IMR-90 (cell line): ENCODE measurements at regions not wholly inside any gene's neighbourhood (a gene's known extent, or its start where the extent isn't known, plus 50 kb on each side); places are given as distances from the start of the nearest gene placed in this dataset.

Source experiments
- BHLHE40 ChIP-seq: fragments of 150-350 bp; IDR thresholded peaks from 2 replicates; pipeline ENCODE4 v1.6.1; 2016; ENCODE audit warnings: mild to moderate bottlenecking, low read depth, low read length
- CEBPB ChIP-seq: IDR thresholded peaks from 2 replicates; pipeline ENCODE4 v1.6.1; 2012; ENCODE audit warnings: low read depth, low read length, improper control_type of control experiment
- CHD1 ChIP-seq: IDR thresholded peaks from 2 replicates; pipeline ENCODE4 v1.6.1; 2012; ENCODE audit warnings: low read depth, low read length, improper control_type of control experiment
- FOS ChIP-seq: fragments of 150-350 bp; IDR thresholded peaks from 2 replicates; pipeline ENCODE4 v1.6.1; 2016; ENCODE audit warnings: low read depth, low read length
- MAZ ChIP-seq: IDR thresholded peaks from 2 replicates; pipeline ENCODE4 v1.6.1; 2012; ENCODE audit warnings: low read depth, mild to moderate bottlenecking, low read length, improper control_type of control experiment, moderate library complexity, borderline replicate concordance
- POLR2A ChIP-seq: IDR thresholded peaks from 2 replicates; pipeline ENCODE4 v1.6.1; 2012; ENCODE audit warnings: mild to moderate bottlenecking, low read depth, low read length
- RCOR1 ChIP-seq: IDR thresholded peaks from 2 replicates; pipeline ENCODE4 v1.6.1; 2012; ENCODE audit warnings: mild to moderate bottlenecking, low read length, improper control_type of control experiment; ENCODE audit not compliant: insufficient replicate concordance
- RFX5 ChIP-seq: IDR thresholded peaks from 2 replicates; pipeline ENCODE4 v1.8.0; 2012; ENCODE audit warnings: low read depth, mild to moderate bottlenecking, low read length, moderate library complexity
- SMC3 ChIP-seq: fragments of 150-350 bp; IDR thresholded peaks from 2 replicates; pipeline ENCODE4 v1.6.1; 2016; ENCODE audit warnings: low read depth, mild to moderate bottlenecking, antibody characterized with exemption, low read length, moderate library complexity
- TF ChIP-seq, protein P1 (sequence below): conservative IDR thresholded peaks from 2 replicates; pipeline ENCODE4 v1.5.1; 2012; ENCODE audit warnings: mild to moderate bottlenecking, low read depth, low read length, improper control_type of control experiment
- TF ChIP-seq, protein P2 (sequence below): fragments of 150-350 bp; IDR thresholded peaks from 2 replicates; pipeline ENCODE4 v1.6.1; 2017; ENCODE audit warnings: mild to moderate bottlenecking, antibody characterized with exemption, low read length, low read depth

DNA sequence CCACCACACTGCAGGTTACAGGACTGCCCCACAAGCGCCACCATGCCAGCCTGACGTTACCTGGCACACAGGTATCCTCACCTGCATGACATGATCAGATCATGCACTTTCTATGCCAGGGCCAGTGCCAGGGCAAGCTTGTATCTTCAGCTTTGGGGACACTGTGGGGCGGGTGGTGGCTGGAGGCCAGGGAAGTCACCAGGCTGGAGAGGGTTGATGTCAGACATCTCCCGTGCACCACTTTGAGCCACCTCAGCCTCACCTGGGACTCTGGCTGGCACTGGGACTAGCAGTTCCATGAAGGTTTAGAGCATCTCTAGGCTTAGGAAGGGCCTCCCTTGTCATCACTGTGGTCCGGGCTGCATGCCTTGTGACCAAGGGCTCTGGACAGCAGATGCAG lies 97.2 kb downstream of the WTIP start:
- TF ChIP-seq RCOR1 (no peak), RFX5 (no peak), POLR2A (no peak), CHD1 (no peak), CEBPB (no peak), SMC3 (no peak), FOS (no peak), MAZ (no peak), BHLHE40 (no peak)
- TF ChIP-seq, protein P1, sequence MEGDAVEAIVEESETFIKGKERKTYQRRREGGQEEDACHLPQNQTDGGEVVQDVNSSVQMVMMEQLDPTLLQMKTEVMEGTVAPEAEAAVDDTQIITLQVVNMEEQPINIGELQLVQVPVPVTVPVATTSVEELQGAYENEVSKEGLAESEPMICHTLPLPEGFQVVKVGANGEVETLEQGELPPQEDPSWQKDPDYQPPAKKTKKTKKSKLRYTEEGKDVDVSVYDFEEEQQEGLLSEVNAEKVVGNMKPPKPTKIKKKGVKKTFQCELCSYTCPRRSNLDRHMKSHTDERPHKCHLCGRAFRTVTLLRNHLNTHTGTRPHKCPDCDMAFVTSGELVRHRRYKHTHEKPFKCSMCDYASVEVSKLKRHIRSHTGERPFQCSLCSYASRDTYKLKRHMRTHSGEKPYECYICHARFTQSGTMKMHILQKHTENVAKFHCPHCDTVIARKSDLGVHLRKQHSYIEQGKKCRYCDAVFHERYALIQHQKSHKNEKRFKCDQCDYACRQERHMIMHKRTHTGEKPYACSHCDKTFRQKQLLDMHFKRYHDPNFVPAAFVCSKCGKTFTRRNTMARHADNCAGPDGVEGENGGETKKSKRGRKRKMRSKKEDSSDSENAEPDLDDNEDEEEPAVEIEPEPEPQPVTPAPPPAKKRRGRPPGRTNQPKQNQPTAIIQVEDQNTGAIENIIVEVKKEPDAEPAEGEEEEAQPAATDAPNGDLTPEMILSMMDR, result no peak
- TF ChIP-seq, protein P2, sequence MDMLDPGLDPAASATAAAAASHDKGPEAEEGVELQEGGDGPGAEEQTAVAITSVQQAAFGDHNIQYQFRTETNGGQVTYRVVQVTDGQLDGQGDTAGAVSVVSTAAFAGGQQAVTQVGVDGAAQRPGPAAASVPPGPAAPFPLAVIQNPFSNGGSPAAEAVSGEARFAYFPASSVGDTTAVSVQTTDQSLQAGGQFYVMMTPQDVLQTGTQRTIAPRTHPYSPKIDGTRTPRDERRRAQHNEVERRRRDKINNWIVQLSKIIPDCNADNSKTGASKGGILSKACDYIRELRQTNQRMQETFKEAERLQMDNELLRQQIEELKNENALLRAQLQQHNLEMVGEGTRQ, result no peak
